ENCODE measurements at regions not wholly inside any gene's neighbourhood (a gene's known extent, or its start where the extent isn't known, plus 50 kb on each side); places are given as distances from the start of the nearest gene placed in this dataset.
A peak's percentile ranks its signal among the peaks of the same experiment; 100 is the strongest.

GRCh38 chr9:1125741-1126140 is 75.6 kb downstream of the DMRT2 start:
- Histone ChIP-seq H3K9me3 (ENCODE audit: control insufficient read depth, insufficient read depth, low read depth, low read length) (no peaks in the 10 kb centered on the region), H3K4me3 (replicated peaks in 1 of 4; ENCODE audit: control extremely low read depth in 1 of 4, insufficient read depth in 1 of 4, low read depth in 3 of 4, low read length in 4 of 4) (no peak overlapping the region), H3K9ac (ENCODE audit: insufficient read depth, low read length) (no peak overlapping the region), H3K27ac (ENCODE audit: insufficient read depth, low read length) (no peak overlapping the region), H4K20me1 (ENCODE audit: control insufficient read depth, extremely low read depth, insufficient read depth, low read length) (no peaks in the 10 kb centered on the region), H2AFZ (ENCODE audit: low read length) (no peak overlapping the region), H3K27me3 (ENCODE audit: control insufficient read depth, insufficient read depth, low read length) (no peaks in the 10 kb centered on the region), H3K4me2 (ENCODE audit: extremely low read depth, insufficient read depth, low read length) (no peak overlapping the region), H3K4me1 (ENCODE audit: control insufficient read depth, extremely low read depth, insufficient read depth, low read length) (no peaks in the 10 kb centered on the region), H3K36me3 (ENCODE audit: control insufficient read depth, insufficient read depth, low read length) (no peaks in the 10 kb centered on the region), H3K79me2 (ENCODE audit: control insufficient read depth, insufficient read depth, low read length) (no peaks in the 10 kb centered on the region)
- peak in 1 of 2 donors; percentile 22 for DNase-seq (ENCODE audit: low read depth in 2 of 2)
- TF ChIP-seq CTCF (conservative IDR thresholded peaks at IDR 0.05 in 1 of 2, IDR thresholded peaks at IDR 0.05 in 1 of 2; ENCODE audit: low read depth in 1 of 2, low read length in 2 of 2) (no peak), EZH2 (IDR thresholded peaks at IDR 0.05; ENCODE audit: low read length, missing control alignments) (no peak)

DNA sequence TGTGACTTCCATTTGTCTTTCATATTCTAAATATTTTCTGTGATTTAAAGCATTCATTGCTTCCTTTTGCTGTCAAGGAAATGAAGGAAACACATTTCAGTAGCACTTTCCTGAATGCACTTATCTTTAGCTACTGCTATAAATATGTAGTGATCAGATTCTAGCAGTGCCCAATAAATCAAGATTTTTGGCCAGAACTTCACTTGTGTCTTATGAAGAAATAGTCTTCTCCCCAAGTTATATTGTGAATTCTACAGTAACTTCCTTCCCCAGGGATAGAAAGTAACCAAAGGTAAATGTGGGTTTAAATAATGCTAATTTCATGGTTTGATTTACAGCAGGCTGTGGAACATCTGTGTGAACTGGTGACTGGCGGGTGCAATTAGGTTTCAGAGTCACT is 77.9 kb downstream of the DMRT2 start:
- Histone ChIP-seq H3K4me2 (ENCODE audit: extremely low read depth, insufficient read depth, low read length) (no peak overlapping the region), H3K36me3 (ENCODE audit: control insufficient read depth, insufficient read depth, low read length) (no peaks in the 10 kb centered on the region), H2AFZ (ENCODE audit: low read length) (no peak overlapping the region), H3K27me3 (ENCODE audit: control insufficient read depth, insufficient read depth, low read length) (no peaks in the 10 kb centered on the region), H3K9me3 (ENCODE audit: control insufficient read depth, insufficient read depth, low read depth, low read length) (no peaks in the 10 kb centered on the region), H3K79me2 (ENCODE audit: control insufficient read depth, insufficient read depth, low read length) (no peaks in the 10 kb centered on the region), H3K27ac (ENCODE audit: insufficient read depth, low read length) (no peak overlapping the region), H4K20me1 (ENCODE audit: control insufficient read depth, extremely low read depth, insufficient read depth, low read length) (no peaks in the 10 kb centered on the region), H3K9ac (ENCODE audit: insufficient read depth, low read length) (no peak overlapping the region), H3K4me3 (replicated peaks in 1 of 4; ENCODE audit: control extremely low read depth in 1 of 4, insufficient read depth in 1 of 4, low read depth in 3 of 4, low read length in 4 of 4) (no peak overlapping the region), H3K4me1 (ENCODE audit: control insufficient read depth, extremely low read depth, insufficient read depth, low read length) (no peaks in the 10 kb centered on the region)
- TF ChIP-seq CTCF (conservative IDR thresholded peaks at IDR 0.05 in 1 of 2, IDR thresholded peaks at IDR 0.05 in 1 of 2; ENCODE audit: low read depth in 1 of 2, low read length in 2 of 2) (no peak), EZH2 (IDR thresholded peaks at IDR 0.05; ENCODE audit: low read length, missing control alignments) (no peak)
- no peak for DNase-seq (ENCODE audit: low read depth in 2 of 2)

DNA sequence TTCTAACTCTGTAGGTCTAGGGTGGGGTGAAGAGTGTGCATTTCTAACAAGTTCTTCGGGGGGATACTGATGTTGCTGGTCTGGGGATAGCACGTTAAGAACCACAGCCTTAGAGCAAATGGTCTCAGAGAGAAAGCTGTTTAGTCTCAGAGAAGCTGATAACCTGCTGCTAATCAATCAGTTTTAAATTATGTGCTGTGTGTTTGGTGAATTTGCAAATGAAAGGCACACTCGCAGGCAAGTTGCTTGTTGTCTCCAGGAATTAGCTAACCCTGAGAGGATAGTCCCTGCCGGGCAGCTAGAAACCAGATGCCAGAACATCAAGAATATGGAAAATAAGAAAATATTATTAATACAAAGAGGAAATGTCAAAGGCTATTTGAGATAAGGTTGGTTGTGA is 79.2 kb downstream of the DMRT2 start:
- H3K9ac ChIP-seq (ENCODE audit: insufficient read depth, low read length): no peak overlapping the region
- H3K27ac ChIP-seq (ENCODE audit: insufficient read depth, low read length): no peak overlapping the region
- no peaks in the 10 kb centered on the region for H3K4me1 ChIP-seq (ENCODE audit: control insufficient read depth, extremely low read depth, insufficient read depth, low read length)
- H3K4me2 ChIP-seq (ENCODE audit: extremely low read depth, insufficient read depth, low read length): no peak overlapping the region
- no peaks in the 10 kb centered on the region for H3K9me3 ChIP-seq (ENCODE audit: control insufficient read depth, insufficient read depth, low read depth, low read length)
- H3K4me3 ChIP-seq (replicated peaks in 1 of 4; ENCODE audit: control extremely low read depth in 1 of 4, insufficient read depth in 1 of 4, low read depth in 3 of 4, low read length in 4 of 4): no peak overlapping the region
- H3K36me3 ChIP-seq (ENCODE audit: control insufficient read depth, insufficient read depth, low read length): no peaks in the 10 kb centered on the region
- no peaks in the 10 kb centered on the region for H3K79me2 ChIP-seq (ENCODE audit: control insufficient read depth, insufficient read depth, low read length)
- H4K20me1 ChIP-seq (ENCODE audit: control insufficient read depth, extremely low read depth, insufficient read depth, low read length): no peaks in the 10 kb centered on the region
- DNase-seq (ENCODE audit: low read depth in 2 of 2): no peak
- no peaks in the 10 kb centered on the region for H3K27me3 ChIP-seq (ENCODE audit: control insufficient read depth, insufficient read depth, low read length)
- H2AFZ ChIP-seq (ENCODE audit: low read length): no peak overlapping the region
- no peak for TF ChIP-seq CTCF (conservative IDR thresholded peaks at IDR 0.05 in 1 of 2, IDR thresholded peaks at IDR 0.05 in 1 of 2; ENCODE audit: low read depth in 1 of 2, low read length in 2 of 2)
- TF ChIP-seq EZH2 (IDR thresholded peaks at IDR 0.05; ENCODE audit: low read length, missing control alignments): no peak

All from fibroblast of lung (primary cell).